PC-9 (cell line): ENCODE measurements at regions not wholly inside any gene's neighbourhood (a gene's known extent, or its start where the extent isn't known, plus 50 kb on each side); places are given as distances from the start of the nearest gene placed in this dataset.

Experiments
- BruUV-seq: library from RNA; stranded (reverse); fragments of 400-500 nt; replicated peaks from 2 replicates; lab custom pipeline; 2021; lab: Mats Ljungman, UMichigan
- CTCF ChIA-PET: fragments of 300-600 bp; sonication (Branson Sonifier 250); formaldehyde crosslinking; loops from one replicate; lab custom pipeline; 2022; ENCODE audit warnings: antibody characterized with exemption; lab: Charles Lee
- POLR2A ChIA-PET: fragments of 300-600 bp; sonication (Branson Sonifier 250); formaldehyde crosslinking; loops from one replicate; lab custom pipeline; 2022; ENCODE audit warnings: antibody characterized with exemption; ENCODE audit not compliant: unreplicated experiment; lab: Charles Lee
- DNase-seq, 2 experiments: peaks; one replicate each; pipeline versions ENCODE4 v3.0.0 to v3.0.0-alpha.2; 2015 to 2022; ENCODE audit warnings: mixed read lengths in 1 of 2
- H2AFZ ChIP-seq: fragments of 200-600 bp; sonication (generic); 2 replicates; pipeline ENCODE4 v1.8.1; 2017; ENCODE audit warnings: antibody characterized with exemption
- H3F3A ChIP-seq: fragments of 200-600 bp; sonication (generic); 2 replicates; pipeline ENCODE4 v1.8.1; 2017; ENCODE audit warnings: antibody characterized with exemption, mild to moderate bottlenecking, low read depth; ENCODE audit not compliant: insufficient read depth
- H3K27ac ChIP-seq: fragments of 200-600 bp; sonication (generic); 2 replicates; pipeline ENCODE4 v1.6.1; 2016; ENCODE audit warnings: mixed run types
- H3K27me3 ChIP-seq: fragments of 200-600 bp; sonication (generic); 2 replicates; pipeline ENCODE4 v1.6.1; 2016; ENCODE audit warnings: low read depth, mixed run types; ENCODE audit not compliant: insufficient read depth
- H3K36me3 ChIP-seq: fragments of 200-600 bp; sonication (generic); 2 replicates; pipeline ENCODE4 v1.6.1; 2016; ENCODE audit warnings: low read depth, mixed run types
- H3K4me1 ChIP-seq: fragments of 200-600 bp; sonication (generic); replicated peaks from 2 replicates; pipeline ENCODE4 v1.6.1; 2016; ENCODE audit warnings: mixed run types; ENCODE audit not compliant: insufficient read depth
- H3K4me2 ChIP-seq: fragments of 200-600 bp; sonication (generic); 2 replicates; pipeline ENCODE4 v1.6.1; 2017; ENCODE audit warnings: mixed run types
- H3K4me3 ChIP-seq: fragments of 200-600 bp; sonication (generic); 2 replicates; pipeline ENCODE4 v1.6.1; 2016; ENCODE audit warnings: mixed run types
- H3K79me2 ChIP-seq: fragments of 200-600 bp; sonication (generic); 2 replicates; pipeline ENCODE4 v1.6.1; 2017; ENCODE audit warnings: low read depth, mixed run types
- H3K9me2 ChIP-seq: fragments of 200-600 bp; sonication (generic); 2 replicates; pipeline ENCODE4 v1.8.1; 2017; ENCODE audit warnings: mild to moderate bottlenecking; ENCODE audit not compliant: insufficient read depth
- H3K9me3 ChIP-seq: fragments of 200-600 bp; sonication (generic); 2 replicates; pipeline ENCODE4 v1.8.1; 2016; ENCODE audit warnings: low read depth; ENCODE audit not compliant: insufficient read depth
- H4K20me1 ChIP-seq: fragments of 200-600 bp; sonication (generic); 2 replicates; pipeline ENCODE4 v1.8.1; 2017; ENCODE audit not compliant: insufficient read depth
- CTCF ChIP-seq: fragments of 200-600 bp; sonication (generic); conservative IDR thresholded peaks from 2 replicates; pipeline ENCODE4 v1.6.1; 2017; ENCODE audit warnings: mixed run types, antibody characterized with exemption, mild to moderate bottlenecking, moderate library complexity
- EZH2 ChIP-seq: fragments of 200-600 bp; sonication (generic); IDR thresholded peaks from 2 replicates; pipeline ENCODE4 v1.8.0; 2017; ENCODE audit warnings: antibody characterized with exemption, low read depth
- intact Hi-C: fragments of 100-400 bp; cut with micrococcal nuclease; formaldehyde crosslinking; loops from one replicate; pipeline ENCODE4 v1.10.0; 2022; ENCODE audit not compliant: unreplicated experiment

DNA sequence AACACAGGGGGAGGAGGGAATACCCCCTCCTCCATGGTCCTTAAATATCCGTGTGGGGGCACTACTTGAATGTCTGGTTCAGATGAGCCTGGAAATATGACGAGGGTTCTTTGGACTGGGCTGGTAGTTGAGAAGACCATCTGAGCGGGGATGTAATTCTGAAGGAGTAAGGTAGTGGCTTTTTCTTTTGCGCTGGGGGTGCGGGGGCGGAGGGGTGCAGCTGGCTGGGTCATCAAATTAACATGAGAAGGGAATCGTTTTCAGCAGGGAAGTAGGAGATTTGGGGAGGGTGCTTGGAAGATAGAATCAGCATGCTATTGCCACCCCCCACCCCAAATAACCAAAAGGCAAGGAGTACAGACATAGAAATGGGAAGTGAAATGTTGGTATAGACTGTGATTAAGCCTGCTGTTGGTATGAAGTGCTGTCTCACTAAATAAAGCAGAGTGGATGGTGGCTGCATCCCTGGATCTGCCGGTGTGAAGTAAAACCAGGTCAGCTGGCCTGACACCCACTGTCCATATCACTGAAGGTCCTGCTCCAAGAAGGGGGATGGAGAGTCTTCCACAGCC lies 121.9 kb upstream of the HSD17B12 start:
- POLR2A ChIA-PET, result no interaction called here

GRCh38 chr11:43561832-43562231 lies 118.7 kb upstream of the HSD17B12 start:
- no peaks in the 10 kb centered on the region for H3K4me1 ChIP-seq
- H3K9me3 ChIP-seq, result no peaks in the 10 kb centered on the region
- no peak overlapping the region for H3K4me2 ChIP-seq
- no peak for DNase-seq
- H3K4me3 ChIP-seq, result no peak overlapping the region
- no peaks in the 10 kb centered on the region for H3K36me3 ChIP-seq
- H3K27me3 ChIP-seq, result peaks cover 96% of the 10 kb centered on the region
- no peaks in the 10 kb centered on the region for H4K20me1 ChIP-seq
- no peak overlapping the region for H3K27ac ChIP-seq
- TF ChIP-seq EZH2 (no peak), CTCF (no peak)
- no peaks in the 10 kb centered on the region for H3F3A ChIP-seq
- ChIA-PET CTCF (no interaction called here), POLR2A (no interaction called here)
- no peaks in the 10 kb centered on the region for H3K9me2 ChIP-seq
- intact Hi-C loops, result no loop called here
- no peak overlapping the region for H2AFZ ChIP-seq
- H3K79me2 ChIP-seq, result no peaks in the 10 kb centered on the region
- no TSS peak for BruUV-seq

More for the DNA sequence above, 121.9 kb upstream of the HSD17B12 start:
- H3K9me2 ChIP-seq, result no peaks in the 10 kb centered on the region
- no peaks in the 10 kb centered on the region for H3K4me1 ChIP-seq
- intact Hi-C loops, result no loop called here
- H4K20me1 ChIP-seq, result no peaks in the 10 kb centered on the region
- no peaks in the 10 kb centered on the region for H3K9me3 ChIP-seq
- H3K4me3 ChIP-seq, result no peak overlapping the region
- no peak for DNase-seq
- CTCF ChIA-PET, result no interaction called here
- no TSS peak for BruUV-seq
- H3K27me3 ChIP-seq, result peaks cover 97% of the 10 kb centered on the region
- no peaks in the 10 kb centered on the region for H3K36me3 ChIP-seq
- TF ChIP-seq CTCF (no peak), EZH2 (no peak)
- H3K79me2 ChIP-seq, result no peaks in the 10 kb centered on the region
- H3K27ac ChIP-seq, result no peak overlapping the region
- H3K4me2 ChIP-seq, result no peak overlapping the region
- H2AFZ ChIP-seq, result no peak overlapping the region
- H3F3A ChIP-seq, result no peaks in the 10 kb centered on the region

DNA sequence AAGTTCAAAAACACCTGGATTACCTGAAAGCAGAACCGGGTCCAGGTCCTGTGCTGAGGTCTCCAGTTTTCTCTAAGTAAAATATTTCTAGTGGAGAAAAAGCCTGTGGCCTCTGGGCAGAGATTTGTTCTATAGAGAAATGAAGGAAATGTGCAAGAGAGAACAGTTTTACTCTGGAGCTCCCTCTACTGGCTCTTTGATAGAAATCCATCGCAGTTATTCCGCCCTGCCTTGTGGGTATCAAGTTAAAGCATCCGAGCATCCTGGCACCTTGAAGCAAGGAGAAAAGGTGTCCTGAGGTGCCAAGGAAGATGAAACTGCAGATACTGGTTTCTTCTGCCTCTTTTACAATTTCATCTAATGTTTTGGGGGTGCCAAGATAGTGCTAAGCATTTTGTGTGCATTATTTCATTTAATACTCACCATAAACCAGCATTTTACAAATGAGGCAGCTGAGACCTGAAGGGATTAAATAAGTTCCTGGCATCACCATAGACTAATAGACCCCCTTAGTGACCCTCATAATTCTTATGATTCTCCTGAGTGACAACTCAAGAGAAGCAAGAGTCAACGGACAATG lies 113.1 kb upstream of the HSD17B12 start:
- peaks cover 59% of the 10 kb centered on the region for H3K27me3 ChIP-seq
- H3K4me2 ChIP-seq, result no peak overlapping the region
- H3K79me2 ChIP-seq, result no peaks in the 10 kb centered on the region
- H2AFZ ChIP-seq, result no peak overlapping the region
- peak in 1 of 2 experiments; percentile 37 for DNase-seq
- H3K36me3 ChIP-seq, result no peaks in the 10 kb centered on the region
- H3K27ac ChIP-seq, result no peak overlapping the region
- ChIA-PET CTCF (no interaction called here), POLR2A (interaction anchor here (0.6 kb wide), 1 partner anchor 166 kb away, joined by 3 read pairs; no protein-coding TSS in a partner anchor)
- no peaks in the 10 kb centered on the region for H4K20me1 ChIP-seq
- no peak overlapping the region for H3K4me3 ChIP-seq
- no TSS peak for BruUV-seq
- no peaks in the 10 kb centered on the region for H3K9me2 ChIP-seq
- H3K9me3 ChIP-seq, result no peaks in the 10 kb centered on the region
- TF ChIP-seq EZH2 (no peak), CTCF (peak; percentile 87)
- no peaks in the 10 kb centered on the region for H3K4me1 ChIP-seq
- intact Hi-C loops, result no loop called here
- H3F3A ChIP-seq, result no peaks in the 10 kb centered on the region
